HG03558 (cell line): ENCODE measurements at regions not wholly inside any gene's neighbourhood (a gene's known extent, or its start where the extent isn't known, plus 50 kb on each side); places are given as distances from the start of the nearest gene placed in this dataset.

ENCODE experiments used
- ATAC-seq: cut with Tn5 transposase; IDR thresholded peaks from one replicate; pipeline ENCODE4 v1.9.1; 2021; ENCODE audit warnings: moderate number of reproducible peaks; ENCODE audit not compliant: unreplicated experiment; ENCODE audit errors: extremely low read depth

- ATAC-seq, result no peak
Observed at GRCh38 chr3:82790307-82791097, 1029.1 kb upstream of the GBE1 start.

- ATAC-seq, result no peak
Observed at GRCh38 chr3:82783194-82783593, 1021.7 kb upstream of the GBE1 start.

GRCh38 chr3:82773207-82773606, 1011.8 kb upstream of the GBE1 start:
- no peak for ATAC-seq

- no peak for ATAC-seq
Observed at GRCh38 chr3:82764521-82764920, 1003.1 kb upstream of the GBE1 start.

- no peak for ATAC-seq
Observed at GRCh38 chr3:82761858-82762257, 1000.4 kb upstream of the GBE1 start.

- ATAC-seq, result no peak
Observed at GRCh38 chr3:82745544-82745943, 984.1 kb upstream of the GBE1 start.

- no peak for ATAC-seq
Observed at GRCh38 chr3:82743196-82743595, 981.8 kb upstream of the GBE1 start.

- no peak for ATAC-seq
Observed at GRCh38 chr3:82741346-82741745, 979.9 kb upstream of the GBE1 start.

GRCh38 chr3:82739390-82739789, 977.9 kb upstream of the GBE1 start:
- no peak for ATAC-seq

GRCh38 chr3:82736696-82737277, 975.3 kb upstream of the GBE1 start:
- ATAC-seq, result no peak

- no peak for ATAC-seq
Observed at GRCh38 chr3:82715091-82715856, 953.8 kb upstream of the GBE1 start.

GRCh38 chr3:82707035-82707434, 945.6 kb upstream of the GBE1 start:
- ATAC-seq, result no peak

GRCh38 chr3:82685761-82686160, 924.3 kb upstream of the GBE1 start:
- ATAC-seq, result no peak

GRCh38 chr3:82676356-82677026, 915.0 kb upstream of the GBE1 start:
- no peak for ATAC-seq

GRCh38 chr3:82672966-82673365, 911.5 kb upstream of the GBE1 start:
- ATAC-seq, result no peak

- ATAC-seq, result no peak
Observed at GRCh38 chr3:82671466-82671865, 910.0 kb upstream of the GBE1 start.

- no peak for ATAC-seq
Observed at GRCh38 chr3:82654708-82655107, 893.3 kb upstream of the GBE1 start.

- no peak for ATAC-seq
Observed at GRCh38 chr3:82643948-82644347, 882.5 kb upstream of the GBE1 start.

- ATAC-seq, result no peak
Observed at GRCh38 chr3:82641701-82642100, 880.3 kb upstream of the GBE1 start.

GRCh38 chr3:82640254-82640653, 878.8 kb upstream of the GBE1 start:
- ATAC-seq, result no peak

- ATAC-seq, result no peak
Observed at GRCh38 chr3:82637574-82637973, 876.1 kb upstream of the GBE1 start.
